ENCODE measurements at regions not wholly inside any gene's neighbourhood (a gene's known extent, or its start where the extent isn't known, plus 50 kb on each side); places are given as distances from the start of the nearest gene placed in this dataset.

DNA sequence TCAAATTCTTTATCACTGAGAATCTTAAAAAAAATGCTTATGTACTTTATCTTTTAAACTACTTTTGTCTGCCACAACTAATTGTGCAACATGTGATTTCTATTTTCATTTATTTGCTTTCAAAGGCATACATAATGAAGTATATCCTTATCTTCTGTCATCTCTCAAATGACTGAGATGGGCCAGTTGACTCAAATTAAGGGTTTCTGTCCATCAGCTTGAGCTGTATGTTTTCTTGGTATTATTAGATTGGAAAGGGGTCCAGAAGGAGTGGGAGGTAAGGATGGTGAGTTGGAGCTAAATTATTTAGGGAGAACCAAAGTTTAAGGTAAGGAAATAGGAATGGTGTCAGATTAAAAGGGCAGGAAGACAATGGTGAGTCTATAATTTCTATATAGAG lies 408.4 kb upstream of the SEL1L start:
- TF ChIP-seq, protein P1, sequence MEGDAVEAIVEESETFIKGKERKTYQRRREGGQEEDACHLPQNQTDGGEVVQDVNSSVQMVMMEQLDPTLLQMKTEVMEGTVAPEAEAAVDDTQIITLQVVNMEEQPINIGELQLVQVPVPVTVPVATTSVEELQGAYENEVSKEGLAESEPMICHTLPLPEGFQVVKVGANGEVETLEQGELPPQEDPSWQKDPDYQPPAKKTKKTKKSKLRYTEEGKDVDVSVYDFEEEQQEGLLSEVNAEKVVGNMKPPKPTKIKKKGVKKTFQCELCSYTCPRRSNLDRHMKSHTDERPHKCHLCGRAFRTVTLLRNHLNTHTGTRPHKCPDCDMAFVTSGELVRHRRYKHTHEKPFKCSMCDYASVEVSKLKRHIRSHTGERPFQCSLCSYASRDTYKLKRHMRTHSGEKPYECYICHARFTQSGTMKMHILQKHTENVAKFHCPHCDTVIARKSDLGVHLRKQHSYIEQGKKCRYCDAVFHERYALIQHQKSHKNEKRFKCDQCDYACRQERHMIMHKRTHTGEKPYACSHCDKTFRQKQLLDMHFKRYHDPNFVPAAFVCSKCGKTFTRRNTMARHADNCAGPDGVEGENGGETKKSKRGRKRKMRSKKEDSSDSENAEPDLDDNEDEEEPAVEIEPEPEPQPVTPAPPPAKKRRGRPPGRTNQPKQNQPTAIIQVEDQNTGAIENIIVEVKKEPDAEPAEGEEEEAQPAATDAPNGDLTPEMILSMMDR (IDR thresholded peaks at IDR 0.05; ENCODE audit: borderline replicate concordance, extremely low read depth, low read length, poor library complexity, severe bottlenecking), result no peak
- no peak for TF ChIP-seq EZH2 (IDR thresholded peaks at IDR 0.05; ENCODE audit: borderline replicate concordance, low read depth, low read length, severe bottlenecking)

All from DND-41 (cell line).